ENCODE measurements at regions not wholly inside any gene's neighbourhood (a gene's known extent, or its start where the extent isn't known, plus 50 kb on each side); places are given as distances from the start of the nearest gene placed in this dataset.
"Not testable (repeated sequence)": the region's sequence is repeated elsewhere in the genome, so short reads cannot be mapped to it uniquely, and the experiment has no call there.

DNA sequence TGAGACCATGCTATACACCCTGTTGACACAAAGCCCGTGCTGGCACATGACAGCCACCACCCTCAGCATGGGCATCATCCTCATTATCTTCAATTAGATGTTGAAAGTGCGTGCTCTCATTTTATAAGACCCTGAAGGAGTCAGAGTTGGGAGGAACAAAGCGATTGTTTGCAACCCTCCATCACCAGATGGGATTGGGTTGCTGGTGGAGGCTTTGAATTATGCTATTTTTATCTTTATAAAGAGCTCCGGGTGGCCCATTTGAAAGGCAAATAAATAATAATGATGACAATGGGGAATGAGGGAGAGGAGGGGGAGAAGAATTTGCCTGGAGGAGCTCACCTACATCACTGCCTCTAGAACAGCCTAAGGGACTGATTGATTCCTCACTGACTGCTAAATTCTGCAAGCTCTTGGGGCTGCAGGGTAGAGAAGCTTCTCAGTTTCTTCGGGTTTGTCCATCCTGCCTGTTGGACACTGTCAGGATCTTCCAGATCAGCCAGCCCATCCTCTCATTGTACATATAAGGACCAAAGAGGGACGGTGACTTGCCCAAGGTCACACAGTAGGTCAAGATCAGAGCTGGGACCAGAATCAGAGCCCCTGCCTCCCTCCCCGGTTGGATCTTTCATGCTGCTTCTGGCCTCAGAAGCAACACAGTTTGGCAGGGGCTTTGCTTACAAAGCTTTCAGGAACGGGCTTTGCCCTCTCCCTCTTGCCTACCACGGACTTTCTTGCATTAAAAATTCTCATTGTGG, 130.9 kb upstream of the ZBTB40 start:
- no peak for DNase-seq

- DNase-seq, result no peak
These were observed 129.7 kb upstream of the ZBTB40 start for GRCh38 chr1:22321917-22322316.

GRCh38 chr1:22323141-22323845, 128.4 kb upstream of the ZBTB40 start:
- DNase-seq, result no peak

- no peak for DNase-seq
These were observed 127.7 kb upstream of the ZBTB40 start for GRCh38 chr1:22323846-22324504.

GRCh38 chr1:22325531-22326371, 125.9 kb upstream of the ZBTB40 start:
- no peak for DNase-seq

GRCh38 chr1:22326372-22326915, 125.2 kb upstream of the ZBTB40 start:
- no peak for DNase-seq

DNA sequence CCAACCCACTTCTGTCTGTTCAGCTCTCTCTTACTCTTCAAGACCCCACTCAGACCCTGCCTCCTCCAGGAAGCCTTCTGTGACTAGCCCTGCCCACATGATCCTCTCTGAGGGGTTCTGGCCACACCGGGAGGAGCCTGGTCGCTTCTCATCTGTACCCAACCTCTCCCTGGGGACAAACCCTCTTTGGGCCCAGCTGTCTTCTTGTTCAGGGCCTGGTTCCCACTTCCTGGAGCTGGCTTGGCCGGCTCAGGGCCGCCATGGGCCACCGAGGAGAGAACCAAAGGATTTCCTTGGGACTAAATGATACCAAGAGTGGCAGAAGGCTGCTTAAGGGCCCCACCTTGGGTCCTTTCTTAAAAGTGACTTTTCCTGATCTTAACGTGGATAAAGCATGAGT, 124.7 kb upstream of the ZBTB40 start:
- no peak for DNase-seq

DNA sequence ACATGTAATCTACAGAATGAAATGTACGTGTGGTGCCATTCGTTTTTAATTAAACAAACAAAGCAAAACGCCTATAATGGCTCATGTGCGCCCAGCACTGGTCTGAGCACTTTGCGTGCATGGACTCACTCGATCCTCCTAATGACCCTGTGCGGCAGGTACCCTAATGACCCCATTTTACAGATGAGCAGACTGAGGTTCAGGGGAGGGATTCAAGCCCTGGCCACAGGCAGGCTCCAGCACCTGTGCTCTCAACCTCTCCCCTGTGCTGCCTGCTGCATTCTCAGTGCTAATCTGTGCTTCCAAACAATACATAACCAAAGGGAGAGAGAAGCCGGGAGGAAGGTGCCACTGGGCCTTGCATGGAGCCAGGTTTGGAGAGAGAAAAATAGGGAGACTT, 124.2 kb upstream of the ZBTB40 start:
- DNase-seq, result no peak

- no peak for DNase-seq
These were observed 123.1 kb upstream of the ZBTB40 start for GRCh38 chr1:22328331-22329147.

DNA sequence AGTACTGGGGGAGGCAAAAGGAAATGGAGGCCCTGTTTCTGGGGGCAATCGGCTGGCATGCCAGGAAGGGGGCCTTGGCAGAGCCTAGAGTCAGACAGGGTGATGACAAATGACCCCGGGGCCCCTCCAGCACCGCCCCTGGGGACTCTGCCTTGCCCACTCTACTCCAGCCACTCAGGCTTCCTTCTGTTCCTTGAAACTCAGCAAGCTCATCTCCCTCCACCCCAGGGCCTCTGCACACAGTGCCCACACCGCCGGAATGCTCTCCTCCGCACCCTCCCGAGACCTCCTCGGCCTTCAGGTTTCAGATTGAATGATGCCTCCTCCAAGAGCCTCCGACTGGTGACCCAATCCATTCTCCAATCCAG, 122.5 kb upstream of the ZBTB40 start:
- no peak for DNase-seq

DNA sequence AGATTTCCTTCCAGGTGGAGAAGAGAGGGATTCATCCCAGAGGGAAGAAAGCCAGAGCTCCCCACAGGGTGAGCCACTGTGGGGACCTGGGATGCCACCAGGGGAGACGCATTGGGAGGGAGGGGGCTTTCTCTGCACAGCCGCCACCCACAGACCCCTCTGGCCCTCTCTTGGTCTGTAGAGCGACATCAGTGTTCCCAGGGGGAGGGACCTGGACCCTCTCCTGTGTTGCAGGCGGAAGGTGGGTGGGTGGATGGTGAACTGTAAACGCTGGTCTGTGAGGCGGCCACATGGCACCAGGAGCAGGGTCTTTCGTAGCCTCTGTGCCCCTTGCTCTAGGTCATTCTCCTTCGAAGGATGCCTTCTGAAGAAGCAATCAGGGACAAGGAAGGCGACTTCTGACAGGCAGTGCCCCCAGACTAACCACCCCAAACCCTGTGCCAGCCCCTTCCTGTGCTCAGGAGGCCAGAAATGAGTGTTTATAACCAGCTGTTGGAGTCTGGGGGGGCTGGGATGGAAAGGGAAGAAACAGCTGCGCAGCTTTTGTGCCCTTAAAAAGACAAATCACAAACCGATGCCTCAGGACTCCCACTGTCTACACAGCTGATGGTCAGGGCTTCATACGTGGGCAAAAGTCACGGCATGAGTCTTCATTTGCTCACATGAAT, 121.4 kb upstream of the ZBTB40 start:
- DNase-seq, result no peak

- DNase-seq, result no peak
These were observed 120.9 kb upstream of the ZBTB40 start for GRCh38 chr1:22330760-22331119.

DNA sequence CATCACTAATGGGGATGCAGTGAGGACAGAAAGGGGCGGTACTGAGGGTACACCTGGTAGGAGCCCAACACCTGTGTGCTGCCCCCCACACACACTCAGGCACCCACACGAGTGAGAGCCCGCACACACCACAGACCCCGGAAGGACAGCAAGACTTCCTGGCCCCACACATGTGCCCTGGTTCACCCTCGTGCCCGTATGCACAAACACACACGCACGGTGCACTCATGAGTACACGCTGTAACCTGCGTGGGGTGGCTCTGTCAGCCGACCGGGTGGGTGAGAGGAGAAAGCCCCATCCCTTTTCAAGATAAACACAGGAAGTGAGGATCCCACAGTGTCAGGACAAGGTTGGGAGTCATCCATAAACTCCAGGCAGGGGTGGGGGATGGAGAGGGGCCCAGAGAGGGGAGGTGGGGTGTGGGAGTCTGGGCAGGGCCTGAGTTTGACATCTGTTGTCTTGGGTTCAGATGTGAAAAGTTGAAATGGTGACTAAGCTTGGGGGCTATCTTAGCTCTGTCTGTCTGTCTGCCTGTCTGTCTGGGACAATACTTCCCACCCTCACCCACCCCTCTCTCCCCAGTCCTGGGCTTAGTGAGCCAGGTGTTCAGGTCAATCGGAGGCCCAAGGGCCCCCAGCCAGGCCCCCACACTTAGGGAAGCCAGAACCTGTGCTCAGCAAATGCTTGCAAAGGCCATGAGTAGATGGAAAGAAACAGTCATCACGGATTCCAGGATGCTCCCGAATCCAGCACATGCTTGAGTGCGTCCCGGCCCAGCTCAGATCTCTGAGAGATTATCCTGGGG, 119.8 kb upstream of the ZBTB40 start:
- no peak for DNase-seq

GRCh38 chr1:22332424-22332717, 119.3 kb upstream of the ZBTB40 start:
- DNase-seq, result no peak

DNA sequence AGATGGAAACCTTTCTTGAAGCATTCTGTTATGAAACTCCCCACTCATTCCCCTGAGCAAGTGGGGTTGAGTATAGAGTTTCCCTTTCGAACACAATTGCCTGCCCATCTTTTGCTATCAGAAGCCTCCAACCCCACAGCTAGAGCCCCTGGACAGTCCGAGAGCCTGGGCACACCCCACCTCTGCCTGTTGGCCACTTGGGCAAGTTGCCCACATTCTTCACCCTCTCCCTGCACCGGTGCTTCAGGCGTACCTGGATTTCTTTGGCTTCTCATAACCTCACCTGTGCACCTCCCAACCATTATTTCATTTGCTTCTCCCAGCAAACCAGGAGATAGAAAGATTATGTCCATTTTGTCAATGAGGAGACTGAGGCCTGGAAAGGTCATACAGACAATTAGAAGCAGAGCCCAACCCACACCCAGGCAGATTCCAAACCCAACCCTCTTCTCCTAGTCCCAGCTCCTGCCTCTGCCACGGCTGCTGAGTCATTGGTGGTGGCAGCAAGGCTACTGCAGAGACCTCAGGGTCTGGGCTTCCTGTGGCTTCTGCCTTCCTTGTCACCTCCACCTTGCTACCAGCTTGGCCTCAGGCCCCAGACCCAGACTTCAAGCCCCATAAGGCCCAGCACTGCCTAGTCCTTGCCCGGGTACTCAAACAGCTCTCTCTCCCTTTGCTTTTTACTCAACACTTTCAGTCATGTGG, 118.7 kb upstream of the ZBTB40 start:
- DNase-seq, result no peak

GRCh38 chr1:22333516-22334121, 118.0 kb upstream of the ZBTB40 start:
- no peak for DNase-seq

- DNase-seq, result no peak
These were observed 116.6 kb upstream of the ZBTB40 start for GRCh38 chr1:22334860-22335550.

- DNase-seq, result not testable (repeated sequence)
These were observed 115.4 kb upstream of the ZBTB40 start for GRCh38 chr1:22336274-22336673.

All from activated CD8-positive, alpha-beta memory T cell treated with anti-CD3 and anti-CD28 coated beads, Interleukin-2, amount 50 U/mL, for 4 hours (primary cell).